Medulla oblongata (tissue), 1 donor: ENCODE measurements at regions not wholly inside any gene's neighbourhood (a gene's known extent, or its start where the extent isn't known, plus 50 kb on each side); places are given as distances from the start of the nearest gene placed in this dataset.

Experiments
- DNase-seq: peaks from one replicate; pipeline ENCODE4 v3.0.0-alpha.2; 2015; ENCODE audit errors: extremely low spot score

GRCh38 chr1:227450489-227450888 lies 112.9 kb upstream of the ZNF678 start:
- DNase-seq, result no peak

GRCh38 chr1:227449741-227450441 lies 113.5 kb upstream of the ZNF678 start:
- DNase-seq, result no peak

GRCh38 chr1:227449051-227449450 lies 114.3 kb upstream of the ZNF678 start:
- DNase-seq, result no peak

GRCh38 chr1:227447531-227447990 lies 115.8 kb upstream of the ZNF678 start:
- DNase-seq, result no peak

GRCh38 chr1:227445746-227446145 lies 117.6 kb upstream of the ZNF678 start:
- DNase-seq, result no peak

- no peak for DNase-seq
These were observed 118.2 kb upstream of the ZNF678 start for GRCh38 chr1:227445092-227445674.

GRCh38 chr1:227440182-227440581 lies 121.9 kb upstream of the CDC42BPA start:
- DNase-seq, result no peak

GRCh38 chr1:227437495-227438008 lies 119.3 kb upstream of the CDC42BPA start:
- peak; percentile 78 for DNase-seq

- DNase-seq, result no peak
These were observed 116.6 kb upstream of the CDC42BPA start for GRCh38 chr1:227434808-227435444.

GRCh38 chr1:227433663-227434341 lies 115.5 kb upstream of the CDC42BPA start:
- no peak for DNase-seq

- no peak for DNase-seq
These were observed 114.7 kb upstream of the CDC42BPA start for GRCh38 chr1:227432981-227433380.

- no peak for DNase-seq
These were observed 113.9 kb upstream of the CDC42BPA start for GRCh38 chr1:227432181-227432535.

GRCh38 chr1:227429447-227430359 lies 111.4 kb upstream of the CDC42BPA start:
- DNase-seq, result no peak

GRCh38 chr1:227428803-227429202 lies 110.5 kb upstream of the CDC42BPA start:
- DNase-seq, result no peak

- DNase-seq, result no peak
These were observed 109.1 kb upstream of the CDC42BPA start for GRCh38 chr1:227427411-227427810.

GRCh38 chr1:227424953-227425352 lies 106.7 kb upstream of the CDC42BPA start:
- no peak for DNase-seq

GRCh38 chr1:227424159-227424680 lies 105.9 kb upstream of the CDC42BPA start:
- DNase-seq, result no peak

- no peak for DNase-seq
These were observed 104.3 kb upstream of the CDC42BPA start for GRCh38 chr1:227422581-227422980.

GRCh38 chr1:227420147-227420546 lies 101.9 kb upstream of the CDC42BPA start:
- no peak for DNase-seq

- no peak for DNase-seq
These were observed 99.6 kb upstream of the CDC42BPA start for GRCh38 chr1:227417756-227418480.
